ENCODE measurements at regions not wholly inside any gene's neighbourhood (a gene's known extent, or its start where the extent isn't known, plus 50 kb on each side); places are given as distances from the start of the nearest gene placed in this dataset.

- Histone ChIP-seq H3K9me3 (no peaks in the 10 kb centered on the region), H3K4me1 (ENCODE audit: insufficient read depth) (no peaks in the 10 kb centered on the region), H3K4me3 (no peak overlapping the region), H3K27ac (no peak overlapping the region), H3K36me3 (no peaks in the 10 kb centered on the region), H3K27me3 (no peaks in the 10 kb centered on the region)
- WGBS, 3 donors: 79 to 91% (median 87%) methylated on average over 4 of the region's 4 CpGs
- TF ChIP-seq, protein P1, sequence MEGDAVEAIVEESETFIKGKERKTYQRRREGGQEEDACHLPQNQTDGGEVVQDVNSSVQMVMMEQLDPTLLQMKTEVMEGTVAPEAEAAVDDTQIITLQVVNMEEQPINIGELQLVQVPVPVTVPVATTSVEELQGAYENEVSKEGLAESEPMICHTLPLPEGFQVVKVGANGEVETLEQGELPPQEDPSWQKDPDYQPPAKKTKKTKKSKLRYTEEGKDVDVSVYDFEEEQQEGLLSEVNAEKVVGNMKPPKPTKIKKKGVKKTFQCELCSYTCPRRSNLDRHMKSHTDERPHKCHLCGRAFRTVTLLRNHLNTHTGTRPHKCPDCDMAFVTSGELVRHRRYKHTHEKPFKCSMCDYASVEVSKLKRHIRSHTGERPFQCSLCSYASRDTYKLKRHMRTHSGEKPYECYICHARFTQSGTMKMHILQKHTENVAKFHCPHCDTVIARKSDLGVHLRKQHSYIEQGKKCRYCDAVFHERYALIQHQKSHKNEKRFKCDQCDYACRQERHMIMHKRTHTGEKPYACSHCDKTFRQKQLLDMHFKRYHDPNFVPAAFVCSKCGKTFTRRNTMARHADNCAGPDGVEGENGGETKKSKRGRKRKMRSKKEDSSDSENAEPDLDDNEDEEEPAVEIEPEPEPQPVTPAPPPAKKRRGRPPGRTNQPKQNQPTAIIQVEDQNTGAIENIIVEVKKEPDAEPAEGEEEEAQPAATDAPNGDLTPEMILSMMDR (IDR thresholded peaks at IDR 0.05): no peak
- TF ChIP-seq POLR2A (IDR thresholded peaks at IDR 0.05) (no peak), EP300 (IDR thresholded peaks at IDR 0.05) (no peak)
- DNase-seq: no peak
- intact Hi-C loops (cut with DNase I): no loop called here
Measured at GRCh38 chr1:117793413-117793812, 136.0 kb downstream of the GDAP2 start.

GRCh38 chr1:117794073-117794472 is 135.3 kb downstream of the GDAP2 start:
- TF ChIP-seq EP300 (IDR thresholded peaks at IDR 0.05): no peak
- no peak for TF ChIP-seq POLR2A (IDR thresholded peaks at IDR 0.05)
- TF ChIP-seq, protein P1 (IDR thresholded peaks at IDR 0.05): no peak
- WGBS, 3 donors: 12 to 17% (median 12%) methylated on average over 1 of the region's 1 CpG
- no peak for DNase-seq
- Histone ChIP-seq H3K9me3 (no peaks in the 10 kb centered on the region), H3K4me1 (ENCODE audit: insufficient read depth) (no peaks in the 10 kb centered on the region), H3K4me3 (no peak overlapping the region), H3K36me3 (no peaks in the 10 kb centered on the region), H3K27me3 (no peaks in the 10 kb centered on the region), H3K27ac (no peak overlapping the region)
- intact Hi-C loops (cut with DNase I): no loop called here

DNA sequence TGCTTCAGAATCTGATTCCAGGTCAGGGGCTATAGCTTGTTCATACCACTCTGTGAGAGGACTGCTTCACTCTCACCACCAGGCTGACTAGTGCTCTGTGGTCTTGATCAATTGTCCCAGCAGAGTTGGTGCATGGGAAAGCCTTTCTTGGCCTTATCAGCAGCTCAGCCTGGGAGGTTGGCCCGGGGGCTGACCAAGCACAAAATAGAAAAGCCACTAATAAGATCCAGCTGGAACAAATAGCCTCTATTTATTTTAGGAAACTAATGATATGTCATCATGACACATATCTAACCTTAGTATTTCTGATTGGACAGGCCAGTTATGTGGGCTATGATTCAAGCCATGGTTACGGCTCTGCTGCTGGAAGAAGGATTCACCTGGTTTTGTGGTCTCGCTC is 134.2 kb downstream of the GDAP2 start:
- WGBS, 3 donors: 45 to 70% (median 45%) methylated on average over 3 of the region's 3 CpGs
- no peak for DNase-seq

DNA sequence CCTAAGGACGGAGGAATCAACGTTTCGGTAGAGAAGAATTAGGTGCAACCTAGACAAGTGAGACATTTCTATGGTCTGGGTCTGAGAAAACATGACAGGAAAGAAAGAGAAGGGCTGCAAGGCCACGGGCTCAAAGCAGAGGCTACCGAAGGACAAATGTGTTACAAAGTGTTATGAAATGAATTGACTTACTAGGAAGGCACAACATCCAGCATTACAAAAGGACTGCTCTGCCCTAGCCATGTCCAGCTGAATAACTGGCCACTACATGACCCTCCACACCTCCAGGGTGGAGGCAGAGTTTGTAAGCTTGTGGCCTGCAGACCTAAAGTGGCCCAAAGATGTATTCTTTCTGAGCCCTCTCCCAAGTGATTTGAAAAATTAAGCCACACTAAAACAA is 133.6 kb downstream of the GDAP2 start:
- intact Hi-C loops (cut with DNase I): no loop called here
- no peak for DNase-seq
- H3K36me3 ChIP-seq: no peaks in the 10 kb centered on the region
- TF ChIP-seq EP300 (IDR thresholded peaks at IDR 0.05) (no peak), POLR2A (IDR thresholded peaks at IDR 0.05) (no peak)
- TF ChIP-seq, protein P1 (IDR thresholded peaks at IDR 0.05): no peak
- no peak overlapping the region for H3K4me3 ChIP-seq
- no peaks in the 10 kb centered on the region for H3K9me3 ChIP-seq
- H3K27me3 ChIP-seq: no peaks in the 10 kb centered on the region
- 82 to 90% (median 85%) methylated on average over 5 of the region's 5 CpGs for WGBS, 3 donors
- H3K4me1 ChIP-seq (ENCODE audit: insufficient read depth): no peaks in the 10 kb centered on the region
- H3K27ac ChIP-seq: no peak overlapping the region

More for the DNA sequence above, 134.2 kb downstream of the GDAP2 start:
- H3K27me3 ChIP-seq: no peaks in the 10 kb centered on the region
- no peak overlapping the region for H3K27ac ChIP-seq
- intact Hi-C loops (cut with DNase I): no loop called here
- no peak overlapping the region for H3K4me3 ChIP-seq
- TF ChIP-seq EP300 (IDR thresholded peaks at IDR 0.05): no peak
- TF ChIP-seq, protein P1 (IDR thresholded peaks at IDR 0.05): no peak
- no peak for TF ChIP-seq POLR2A (IDR thresholded peaks at IDR 0.05)
- H3K36me3 ChIP-seq: no peaks in the 10 kb centered on the region
- H3K4me1 ChIP-seq (ENCODE audit: insufficient read depth): no peaks in the 10 kb centered on the region
- H3K9me3 ChIP-seq: no peaks in the 10 kb centered on the region

GRCh38 chr1:117796226-117796625 is 133.2 kb downstream of the GDAP2 start:
- Histone ChIP-seq H3K9me3 (no peaks in the 10 kb centered on the region), H3K27ac (no peak overlapping the region), H3K27me3 (no peaks in the 10 kb centered on the region), H3K4me3 (no peak overlapping the region), H3K36me3 (no peaks in the 10 kb centered on the region), H3K4me1 (ENCODE audit: insufficient read depth) (no peaks in the 10 kb centered on the region)
- TF ChIP-seq EP300 (IDR thresholded peaks at IDR 0.05) (no peak), POLR2A (IDR thresholded peaks at IDR 0.05) (no peak)
- TF ChIP-seq, protein P1 (IDR thresholded peaks at IDR 0.05): no peak
- intact Hi-C loops (cut with DNase I): no loop called here
- no peak for DNase-seq
- 81 to 84% (median 83%) methylated on average over 6 of the region's 6 CpGs for WGBS, 3 donors
